ENCODE measurements at regions not wholly inside any gene's neighbourhood (a gene's known extent, or its start where the extent isn't known, plus 50 kb on each side); places are given as distances from the start of the nearest gene placed in this dataset.

DNA sequence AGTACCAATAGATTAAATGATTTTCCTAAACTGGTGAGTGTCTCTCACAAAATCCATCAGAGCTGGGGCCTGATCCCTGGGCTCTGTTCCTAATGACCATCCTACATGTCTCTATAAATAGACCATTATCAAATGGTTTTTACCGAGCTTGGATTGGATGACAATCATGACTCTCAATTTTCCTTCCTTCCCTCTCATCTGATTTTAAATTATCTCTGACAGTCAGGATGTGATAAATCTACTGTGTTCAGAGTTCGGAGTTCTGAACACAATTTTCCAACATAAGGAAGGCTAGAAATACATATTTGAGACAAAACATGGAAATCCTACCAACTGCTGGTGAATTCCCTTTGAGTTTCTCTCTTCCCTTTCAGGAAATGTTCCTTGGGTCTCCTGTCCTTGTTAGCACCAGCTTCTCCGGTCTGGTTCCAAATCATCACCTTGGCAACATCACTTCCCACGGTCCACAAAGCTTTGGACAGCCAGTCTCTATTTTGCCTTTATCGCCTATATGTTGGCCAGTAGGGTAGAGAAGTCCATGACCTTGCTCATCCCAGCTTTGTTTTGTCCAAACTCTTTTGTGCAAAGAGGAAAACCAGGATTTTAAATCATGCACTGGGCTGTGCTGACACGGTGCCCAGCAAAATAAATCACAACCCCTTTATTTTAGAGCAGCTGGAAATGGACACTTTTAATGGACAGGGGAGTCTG, 139.6 kb upstream of the ITGA6 start:
- Mint-ChIP-seq H3K36me3 (ENCODE audit: insufficient read depth, unreplicated experiment) (no peaks in the 10 kb centered on the region), H3K4me3 (ENCODE audit: unreplicated experiment) (no peak overlapping the region), H3K27me3 (ENCODE audit: insufficient read depth, unreplicated experiment) (no peaks in the 10 kb centered on the region), H3K4me1 (ENCODE audit: low read depth, unreplicated experiment) (no peaks in the 10 kb centered on the region), H3K27ac (ENCODE audit: unreplicated experiment) (no peak overlapping the region), H3K9me3 (ENCODE audit: unreplicated experiment) (no peaks in the 10 kb centered on the region)
- Histone ChIP-seq H3K27me3 (replicated peaks; ENCODE audit: control insufficient read depth, insufficient read depth, low read length) (no peaks in the 10 kb centered on the region), H3K4me1 (0 out of 2 replicates have a peak, but pooled peaks cover 5% of the 10 kb centered on the region), H3K36me3 (ENCODE audit: control insufficient read depth, insufficient read depth, low read length) (no peaks in the 10 kb centered on the region), H3K9me3 (peaks cover 2% of the 10 kb centered on the region; the same call in 1 of the 2 replicates), H3K4me3 (ENCODE audit: low read depth, low read length) (no peak overlapping the region)
- BruUV-seq (replicated peaks) = no TSS peak
- DNase-seq = no peak
- TF ChIP-seq, protein P1, sequence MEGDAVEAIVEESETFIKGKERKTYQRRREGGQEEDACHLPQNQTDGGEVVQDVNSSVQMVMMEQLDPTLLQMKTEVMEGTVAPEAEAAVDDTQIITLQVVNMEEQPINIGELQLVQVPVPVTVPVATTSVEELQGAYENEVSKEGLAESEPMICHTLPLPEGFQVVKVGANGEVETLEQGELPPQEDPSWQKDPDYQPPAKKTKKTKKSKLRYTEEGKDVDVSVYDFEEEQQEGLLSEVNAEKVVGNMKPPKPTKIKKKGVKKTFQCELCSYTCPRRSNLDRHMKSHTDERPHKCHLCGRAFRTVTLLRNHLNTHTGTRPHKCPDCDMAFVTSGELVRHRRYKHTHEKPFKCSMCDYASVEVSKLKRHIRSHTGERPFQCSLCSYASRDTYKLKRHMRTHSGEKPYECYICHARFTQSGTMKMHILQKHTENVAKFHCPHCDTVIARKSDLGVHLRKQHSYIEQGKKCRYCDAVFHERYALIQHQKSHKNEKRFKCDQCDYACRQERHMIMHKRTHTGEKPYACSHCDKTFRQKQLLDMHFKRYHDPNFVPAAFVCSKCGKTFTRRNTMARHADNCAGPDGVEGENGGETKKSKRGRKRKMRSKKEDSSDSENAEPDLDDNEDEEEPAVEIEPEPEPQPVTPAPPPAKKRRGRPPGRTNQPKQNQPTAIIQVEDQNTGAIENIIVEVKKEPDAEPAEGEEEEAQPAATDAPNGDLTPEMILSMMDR (IDR thresholded peaks at IDR 0.05; ENCODE audit: insufficient read depth in 1 of 2, low read depth in 1 of 2, low read length in 1 of 2, severe bottlenecking in 1 of 2, unreplicated experiment in 1 of 2) = no peak
- POLR2A ChIA-PET = no interaction called here
- intact Hi-C loops (cut with micrococcal nuclease; ENCODE audit: unreplicated experiment) = no loop called here
- CTCF ChIA-PET = no interaction called here

DNA sequence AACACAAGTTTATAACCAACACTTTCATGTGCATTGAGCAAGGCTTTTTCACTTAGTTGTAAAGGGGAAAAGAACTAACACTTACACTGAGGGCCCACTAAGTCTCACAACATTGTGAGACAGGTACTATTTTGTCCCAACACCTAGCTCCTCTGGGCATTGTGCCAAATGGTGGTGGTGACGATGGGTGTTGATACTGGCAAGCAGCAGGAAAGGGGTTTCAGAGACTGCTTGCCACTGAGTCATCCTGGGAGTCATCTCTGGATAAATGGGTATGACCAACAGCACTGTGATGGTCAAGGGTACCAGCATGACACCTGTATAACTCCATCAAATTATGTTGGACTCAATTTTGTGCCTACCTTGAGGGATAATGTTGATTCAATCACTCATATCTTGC, 138.8 kb upstream of the ITGA6 start:
- no peak overlapping the region for H3K27ac Mint-ChIP-seq (ENCODE audit: unreplicated experiment)

GRCh38 chr2:172293952-172294351, 133.4 kb upstream of the ITGA6 start:
- POLR2A ChIA-PET = no interaction called here
- Histone ChIP-seq H3K36me3 (ENCODE audit: control insufficient read depth, insufficient read depth, low read length) (no peaks in the 10 kb centered on the region), H3K9me3 (peaks cover 2% of the 10 kb centered on the region; the same call in 1 of the 2 replicates), H3K4me1 (no peaks in the 10 kb centered on the region), H3K27me3 (replicated peaks; ENCODE audit: control insufficient read depth, insufficient read depth, low read length) (no peaks in the 10 kb centered on the region), H3K4me3 (ENCODE audit: low read depth, low read length) (no peak overlapping the region)
- intact Hi-C loops (cut with micrococcal nuclease; ENCODE audit: unreplicated experiment) = no loop called here
- BruUV-seq (replicated peaks) = no TSS peak
- Mint-ChIP-seq H3K4me1 (ENCODE audit: low read depth, unreplicated experiment) (peaks cover 11% of the 10 kb centered on the region), H3K36me3 (ENCODE audit: insufficient read depth, unreplicated experiment) (no peaks in the 10 kb centered on the region), H3K4me3 (ENCODE audit: unreplicated experiment) (no peak overlapping the region), H3K27me3 (ENCODE audit: insufficient read depth, unreplicated experiment) (peaks cover 9% of the 10 kb centered on the region), H3K9me3 (ENCODE audit: unreplicated experiment) (no peaks in the 10 kb centered on the region), H3K27ac (ENCODE audit: unreplicated experiment) (no peak overlapping the region)
- CTCF ChIA-PET = no interaction called here
- TF ChIP-seq, protein P1 (IDR thresholded peaks at IDR 0.05; ENCODE audit: insufficient read depth in 1 of 2, low read depth in 1 of 2, low read length in 1 of 2, severe bottlenecking in 1 of 2, unreplicated experiment in 1 of 2) = no peak
- DNase-seq = no peak

More for the DNA sequence above, 138.8 kb upstream of the ITGA6 start:
- Histone ChIP-seq H3K4me1 (0 out of 2 replicates have a peak, but pooled peaks cover 5% of the 10 kb centered on the region), H3K9me3 (peaks cover 2% of the 10 kb centered on the region; the same call in 1 of the 2 replicates), H3K36me3 (ENCODE audit: control insufficient read depth, insufficient read depth, low read length) (no peaks in the 10 kb centered on the region), H3K27me3 (replicated peaks; ENCODE audit: control insufficient read depth, insufficient read depth, low read length) (no peaks in the 10 kb centered on the region), H3K4me3 (ENCODE audit: low read depth, low read length) (no peak overlapping the region)
- no peaks in the 10 kb centered on the region for H3K36me3 Mint-ChIP-seq (ENCODE audit: insufficient read depth, unreplicated experiment)
- TF ChIP-seq, protein P1 (IDR thresholded peaks at IDR 0.05; ENCODE audit: insufficient read depth in 1 of 2, low read depth in 1 of 2, low read length in 1 of 2, severe bottlenecking in 1 of 2, unreplicated experiment in 1 of 2) = no peak
- no peaks in the 10 kb centered on the region for H3K9me3 Mint-ChIP-seq (ENCODE audit: unreplicated experiment)
- no peak for DNase-seq
- BruUV-seq (replicated peaks) = no TSS peak
- intact Hi-C loops (cut with micrococcal nuclease; ENCODE audit: unreplicated experiment) = no loop called here
- POLR2A ChIA-PET = no interaction called here
- no peaks in the 10 kb centered on the region for H3K27me3 Mint-ChIP-seq (ENCODE audit: insufficient read depth, unreplicated experiment)
- CTCF ChIA-PET = no interaction called here
- H3K4me3 Mint-ChIP-seq (ENCODE audit: unreplicated experiment) = no peak overlapping the region
- no peaks in the 10 kb centered on the region for H3K4me1 Mint-ChIP-seq (ENCODE audit: low read depth, unreplicated experiment)
